Osteoblast (primary cell): ENCODE measurements at regions not wholly inside any gene's neighbourhood (a gene's known extent, or its start where the extent isn't known, plus 50 kb on each side); places are given as distances from the start of the nearest gene placed in this dataset.
A peak's percentile ranks its signal among the peaks of the same experiment; 100 is the strongest.

ENCODE experiments used
- DNase-seq: peaks from one replicate; pipeline ENCODE4 v3.0.0; 2011; ENCODE audit warnings: low spot score, mixed read lengths; ENCODE audit not compliant: insufficient read length; ENCODE audit errors: missing footprints
- H2AFZ ChIP-seq: 2 replicates; pipeline ENCODE4 v1.6.0; 2011; ENCODE audit warnings: mild to moderate bottlenecking, low read length
- H3K27ac ChIP-seq: 2 replicates; pipeline ENCODE4 v1.5.1; 2011; ENCODE audit warnings: mild to moderate bottlenecking, low read depth, low read length, moderate library complexity
- H3K27me3 ChIP-seq: 2 replicates; pipeline ENCODE4 v1.6.0; 2012; ENCODE audit warnings: mild to moderate bottlenecking, control low read depth, inconsistent platforms, low read length, moderate library complexity; ENCODE audit not compliant: insufficient read depth
- H3K36me3 ChIP-seq: 2 replicates; pipeline ENCODE4 v1.5.1; 2011; ENCODE audit warnings: mild to moderate bottlenecking, low read length, control low read depth, moderate library complexity; ENCODE audit not compliant: insufficient read depth
- H3K4me1 ChIP-seq: 2 replicates; pipeline ENCODE4 v1.5.1; 2011; ENCODE audit warnings: mild to moderate bottlenecking, low read length, control low read depth, moderate library complexity; ENCODE audit not compliant: insufficient read depth
- H3K4me2 ChIP-seq: 2 replicates; pipeline ENCODE4 v1.6.0; 2011; ENCODE audit warnings: mild to moderate bottlenecking, low read length; ENCODE audit not compliant: insufficient read depth
- H3K4me3 ChIP-seq: fragments of 200-600 bp; sonication (generic); 3 replicates; pipeline ENCODE4 v1.5.1; 2012; ENCODE audit warnings: mild to moderate bottlenecking, low read length, inconsistent platforms; ENCODE audit not compliant: insufficient read depth
- H3K79me2 ChIP-seq: 2 replicates; pipeline ENCODE4 v1.6.0; 2012; ENCODE audit warnings: mild to moderate bottlenecking, low read length, control low read depth, inconsistent platforms; ENCODE audit not compliant: insufficient read depth
- H3K9me3 ChIP-seq: 2 replicates; pipeline ENCODE4 v1.5.1; 2011; ENCODE audit warnings: low read depth, low read length, control low read depth
- H4K20me1 ChIP-seq: 2 replicates; pipeline ENCODE4 v1.6.0; 2012; ENCODE audit warnings: mild to moderate bottlenecking, low read length, control low read depth; ENCODE audit not compliant: insufficient read depth
- CTCF ChIP-seq: IDR thresholded peaks from 2 replicates; pipeline ENCODE4 v1.5.1; 2011; ENCODE audit warnings: mild to moderate bottlenecking, low read depth, low read length, moderate library complexity; ENCODE audit errors: extremely low read depth

- Histone ChIP-seq H4K20me1 (no peaks in the 10 kb centered on the region), H2AFZ (no peak overlapping the region), H3K4me2 (no peak overlapping the region), H3K27me3 (no peaks in the 10 kb centered on the region), H3K27ac (no peak overlapping the region), H3K36me3 (no peaks in the 10 kb centered on the region), H3K4me1 (no peaks in the 10 kb centered on the region), H3K9me3 (no peaks in the 10 kb centered on the region), H3K4me3 (no peak overlapping the region), H3K79me2 (no peaks in the 10 kb centered on the region)
- TF ChIP-seq CTCF: no peak
- DNase-seq: peak; percentile 23
Measured at GRCh38 chr17:70274255-70274654, 104.9 kb downstream of the KCNJ2 start.

GRCh38 chr17:70276906-70277305 lies 107.6 kb downstream of the KCNJ2 start:
- H2AFZ ChIP-seq: no peak overlapping the region
- no peak for TF ChIP-seq CTCF
- no peak overlapping the region for H3K27ac ChIP-seq
- no peaks in the 10 kb centered on the region for H3K4me1 ChIP-seq
- no peaks in the 10 kb centered on the region for H4K20me1 ChIP-seq
- no peak for DNase-seq
- H3K79me2 ChIP-seq: no peaks in the 10 kb centered on the region
- no peak overlapping the region for H3K4me3 ChIP-seq
- H3K9me3 ChIP-seq: no peaks in the 10 kb centered on the region
- no peak overlapping the region for H3K4me2 ChIP-seq
- no peaks in the 10 kb centered on the region for H3K36me3 ChIP-seq
- H3K27me3 ChIP-seq: no peaks in the 10 kb centered on the region

- TF ChIP-seq CTCF: no peak
- H3K4me1 ChIP-seq: no peaks in the 10 kb centered on the region
- no peak for DNase-seq
Measured at GRCh38 chr17:70278844-70279462, 109.6 kb downstream of the KCNJ2 start.

GRCh38 chr17:70286391-70286790 lies 117.1 kb downstream of the KCNJ2 start:
- Histone ChIP-seq H3K9me3 (no peaks in the 10 kb centered on the region), H3K4me2 (no peak overlapping the region), H4K20me1 (no peaks in the 10 kb centered on the region), H3K36me3 (no peaks in the 10 kb centered on the region), H3K4me1 (no peaks in the 10 kb centered on the region), H2AFZ (no peak overlapping the region), H3K27ac (no peak overlapping the region), H3K4me3 (no peak overlapping the region), H3K79me2 (no peaks in the 10 kb centered on the region), H3K27me3 (no peaks in the 10 kb centered on the region)
- TF ChIP-seq CTCF: no peak
- no peak for DNase-seq

More at GRCh38 chr17:70278844-70279462, 109.6 kb downstream of the KCNJ2 start:
- H4K20me1 ChIP-seq: no peaks in the 10 kb centered on the region
- no peaks in the 10 kb centered on the region for H3K9me3 ChIP-seq
- H3K79me2 ChIP-seq: no peaks in the 10 kb centered on the region
- H3K27me3 ChIP-seq: no peaks in the 10 kb centered on the region
- no peak overlapping the region for H3K4me2 ChIP-seq
- H3K36me3 ChIP-seq: no peaks in the 10 kb centered on the region
- H3K4me3 ChIP-seq: no peak overlapping the region
- H3K27ac ChIP-seq: no peak overlapping the region
- H2AFZ ChIP-seq: no peak overlapping the region
